B cell (primary cell): ENCODE measurements at regions not wholly inside any gene's neighbourhood (a gene's known extent, or its start where the extent isn't known, plus 50 kb on each side); places are given as distances from the start of the nearest gene placed in this dataset.
"Not testable (repeated sequence)": the region's sequence is repeated elsewhere in the genome, so short reads cannot be mapped to it uniquely, and the experiment has no call there.

Source experiments
- ATAC-seq: fragments of 200-7000 bp; cut with Tn5 transposase; one replicate; pipeline ENCODE4 v1.10.0; 2021; ENCODE audit warnings: low read depth, mild to moderate bottlenecking, moderate number of reproducible peaks, moderate library complexity
- CTCF ChIA-PET: fragments of 350-600 bp; sonication (Branson Sonifier 250); formaldehyde crosslinking; loops from one replicate; lab custom pipeline; 2021; ENCODE audit warnings: antibody characterized with exemption, inconsistent platforms; lab: Charles Lee
- POLR2A ChIA-PET: fragments of 350-600 bp; sonication (Branson Sonifier 250); formaldehyde crosslinking; loops from one replicate; lab custom pipeline; 2021; ENCODE audit warnings: antibody characterized with exemption; lab: Charles Lee
- DNase-seq: peaks from one replicate; pipeline ENCODE4 v3.0.0; 2013
- H2AFZ ChIP-seq: 2 replicates; pipeline ENCODE4 v1.6.1; 2012; ENCODE audit warnings: mild to moderate bottlenecking, low read depth, low read length; ENCODE audit not compliant: insufficient read depth, poor library complexity, severe bottlenecking
- H3K27ac ChIP-seq, 2 donors: 1 replicate in 1 of 2; 2 replicates in 1 of 2; pipeline ENCODE4 v1.5.1; 2012 to 2013; ENCODE audit warnings: low read length in 2 of 2, mild to moderate bottlenecking in 2 of 2, moderate library complexity in 1 of 2
- H3K27me3 ChIP-seq, 4 experiments: fragments of 200-600 bp in 1 of 4; sonication (generic) in 1 of 4; replicated peaks in 1 of 4; 1 replicate in 2 of 4; 2 replicates in 2 of 4; pipeline versions ENCODE4 v1.6.1 to v1.7.0; 2013 to 2016; ENCODE audit warnings: low read length in 3 of 4, mild to moderate bottlenecking in 2 of 4, mixed read lengths in 1 of 4, moderate library complexity in 1 of 4; ENCODE audit not compliant: insufficient read depth in 4 of 4, control insufficient read depth in 3 of 4; ENCODE audit errors: control extremely low read depth in 1 of 4
- H3K36me3 ChIP-seq, 2 experiments: replicated peaks in 1 of 2; 1 replicate in 1 of 2; 2 replicates in 1 of 2; pipeline versions ENCODE4 v1.6.1 to v1.7.1; 2013; ENCODE audit warnings: low read length in 1 of 2; ENCODE audit not compliant: insufficient read depth in 2 of 2, control insufficient read depth in 1 of 2; ENCODE audit errors: control extremely low read depth in 1 of 2, extremely low read depth in 1 of 2
- H3K4me1 ChIP-seq, 2 donors: fragments of 200-600 bp in 1 of 2; sonication (generic) in 1 of 2; 1 replicate in 1 of 2; 2 replicates in 1 of 2; pipeline versions ENCODE4 v1.5.1 to v1.6.1; 2013 to 2017; ENCODE audit warnings: low read length in 2 of 2; ENCODE audit not compliant: control insufficient read depth in 2 of 2, insufficient read depth in 2 of 2
- H3K4me2 ChIP-seq: replicated peaks from 2 replicates; pipeline ENCODE3; 2012; ENCODE audit warnings: mild to moderate bottlenecking, low read depth, low read length; ENCODE audit not compliant: poor library complexity, severe bottlenecking
- H3K4me3 ChIP-seq, 5 experiments: fragments of 200-600 bp in 1 of 5; sonication (generic) in 1 of 5; 1 replicate in 3 of 5; 2 replicates in 2 of 5; pipeline versions ENCODE4 v1.5.1 to v1.7.0; 2011 to 2016; ENCODE audit warnings: low read length in 4 of 5, mild to moderate bottlenecking in 4 of 5, low read depth in 2 of 5, control low read depth in 1 of 5, moderate library complexity in 1 of 5; ENCODE audit not compliant: insufficient read depth in 1 of 5; ENCODE audit errors: control extremely low read depth in 1 of 5, extremely low read depth in 1 of 5
- H3K79me2 ChIP-seq: fragments of 200-600 bp; sonication (generic); one replicate; pipeline ENCODE4 v1.6.0; 2016; ENCODE audit warnings: low read length; ENCODE audit not compliant: control insufficient read depth, insufficient read depth
- H3K9ac ChIP-seq: fragments of 200-600 bp; sonication (generic); 2 replicates; pipeline ENCODE4 v1.6.1; 2017; ENCODE audit warnings: mild to moderate bottlenecking, low read length, moderate library complexity
- H3K9me3 ChIP-seq, 3 donors: one replicate each; pipeline versions ENCODE4 v1.6.1 to v1.7.1; 2013; ENCODE audit warnings: low read length in 2 of 3; ENCODE audit not compliant: control insufficient read depth in 2 of 3, insufficient read depth in 1 of 3; ENCODE audit errors: control extremely low read depth in 1 of 3
- H4K20me1 ChIP-seq: 2 replicates; pipeline ENCODE4 v1.6.0; 2012; ENCODE audit warnings: mild to moderate bottlenecking, low read length; ENCODE audit not compliant: insufficient read depth, control insufficient read depth, poor library complexity, severe bottlenecking
- H3K27ac Mint-ChIP-seq: one replicate; pipeline ENCODE4 v1.8.0; 2021; ENCODE audit warnings: mixed read lengths
- H3K27me3 Mint-ChIP-seq: one replicate; pipeline ENCODE4 v1.8.0; 2021; ENCODE audit warnings: mixed read lengths
- H3K4me1 Mint-ChIP-seq: one replicate; pipeline ENCODE4 v1.8.0; 2021; ENCODE audit warnings: mixed read lengths
- H3K4me3 Mint-ChIP-seq: one replicate; pipeline ENCODE4 v1.8.0; 2021; ENCODE audit warnings: mixed read lengths
- H3K9me3 Mint-ChIP-seq: one replicate; pipeline ENCODE4 v1.8.0; 2022; ENCODE audit warnings: mixed read lengths; ENCODE audit not compliant: insufficient read depth
- CTCF ChIP-seq: fragments of 200-600 bp; IDR thresholded peaks from one replicate; pipeline ENCODE4 v1.8.0; 2022; ENCODE audit warnings: antibody characterized with exemption, mild to moderate bottlenecking
- EZH2 ChIP-seq: IDR thresholded peaks from 2 replicates; pipeline ENCODE4 v1.6.1; 2012; ENCODE audit warnings: borderline replicate concordance, low read depth, mild to moderate bottlenecking, moderate library complexity, low read length; ENCODE audit not compliant: insufficient read depth, poor library complexity, severe bottlenecking
- WGBS: methylation state at CpG from one replicate; pipeline ENCODE4 v1.1.5; 2013; ENCODE audit warnings: missing lambda C conversion rate; ENCODE audit not compliant: insufficient coverage; 5-methylcytosine and 5-hydroxymethylcytosine counted together
- intact Hi-C: fragments of 100-400 bp; cut with micrococcal nuclease; formaldehyde crosslinking; loops from one replicate; pipeline ENCODE4 v1.10.0; 2022

GRCh38 chr5:13580058-13580457, 364.4 kb downstream of the DNAH5 start:
- TF ChIP-seq CTCF, result no peak
- no peak for TF ChIP-seq EZH2
- DNase-seq (no peak), ATAC-seq (no peak)
- Histone ChIP-seq H3K4me2 (no peak overlapping the region), H4K20me1 (no peaks in the 10 kb centered on the region), H3K27me3 (no peaks in the 10 kb centered on the region), H3K79me2 (no peaks in the 10 kb centered on the region), H2AFZ (no peak overlapping the region), H3K4me3 (no peak overlapping the region), H3K36me3 (no peaks in the 10 kb centered on the region), H3K4me1 (no peaks in the 10 kb centered on the region), H3K9me3 (peaks cover 0 to 19% (median 0%) of the 10 kb centered on the region in 3 donors), H3K9ac (no peak overlapping the region), H3K27ac (no peak overlapping the region)
- Mint-ChIP-seq H3K27me3 (no peaks in the 10 kb centered on the region), H3K9me3 (no peaks in the 10 kb centered on the region), H3K4me1 (no peaks in the 10 kb centered on the region), H3K27ac (no peak overlapping the region), H3K4me3 (no peak overlapping the region)
- WGBS, result 76% methylated on average over 5 of the region's 5 CpGs
- intact Hi-C loops, result no loop called here
- CTCF ChIA-PET, result no interaction called here
- POLR2A ChIA-PET, result no interaction called here

- H3K9ac ChIP-seq, H3K9me3 Mint-ChIP-seq, H3K4me1 Mint-ChIP-seq, H3K27me3 ChIP-seq, H4K20me1 ChIP-seq, DNase-seq, H3K79me2 ChIP-seq, H3K27me3 Mint-ChIP-seq, ATAC-seq, intact Hi-C loops, H3K27ac ChIP-seq, H3K4me3 Mint-ChIP-seq, H3K4me2 ChIP-seq, H3K4me1 ChIP-seq, POLR2A ChIA-PET, H3K4me3 ChIP-seq, H2AFZ ChIP-seq, H3K36me3 ChIP-seq, CTCF ChIA-PET, H3K27ac Mint-ChIP-seq: not testable (repeated sequence)
- H3K9me3 ChIP-seq, result peaks cover 0 to 20% (median 0%) of the 10 kb centered on the region in 3 donors
- WGBS, result 81% methylated on average over 9 of the region's 9 CpGs
Measured at GRCh38 chr5:13579091-13579490, 365.4 kb downstream of the DNAH5 start.

- H3K4me1 ChIP-seq, H3K36me3 ChIP-seq, intact Hi-C loops, H3K27ac ChIP-seq, H3K4me1 Mint-ChIP-seq, H3K79me2 ChIP-seq, H3K27me3 ChIP-seq, DNase-seq, POLR2A ChIA-PET, CTCF ChIA-PET, H3K27me3 Mint-ChIP-seq, H3K27ac Mint-ChIP-seq, H2AFZ ChIP-seq, H4K20me1 ChIP-seq, H3K4me3 Mint-ChIP-seq, H3K4me3 ChIP-seq, H3K9ac ChIP-seq, ATAC-seq, H3K4me2 ChIP-seq, H3K9me3 Mint-ChIP-seq: not testable (repeated sequence)
- WGBS, result 89% methylated on average over 46 of the region's 48 CpGs
- H3K9me3 ChIP-seq, result peaks cover 0 to 20% (median 0%) of the 10 kb centered on the region in 3 donors
Measured at GRCh38 chr5:13578311-13579039, 366.0 kb downstream of the DNAH5 start.
